Testis (tissue), 2 donors: ENCODE measurements at regions not wholly inside any gene's neighbourhood (a gene's known extent, or its start where the extent isn't known, plus 50 kb on each side); places are given as distances from the start of the nearest gene placed in this dataset.

Experiments used
- DNase-seq: peaks from one replicate; pipeline ENCODE4 v3.0.0-alpha.2; 2019
- H3K27ac ChIP-seq, 2 donors: fragments of 200-600 bp; sonication (generic); one replicate each; pipeline ENCODE4 v1.5.1; 2019
- H3K27me3 ChIP-seq: fragments of 200-600 bp; sonication (generic); one replicate; pipeline ENCODE4 v1.5.1; 2019
- H3K36me3 ChIP-seq: fragments of 200-600 bp; sonication (generic); one replicate; pipeline ENCODE4 v1.5.1; 2017; ENCODE audit warnings: low read depth; ENCODE audit errors: missing control alignments
- H3K4me1 ChIP-seq: fragments of 200-600 bp; sonication (generic); one replicate; pipeline ENCODE4 v1.5.1; 2019
- H3K4me3 ChIP-seq, 2 donors: fragments of 200-600 bp; sonication (generic); one replicate each; pipeline ENCODE4 v1.5.1; 2017 to 2019
- H3K9me3 ChIP-seq: fragments of 200-600 bp; sonication (generic); one replicate; pipeline ENCODE4 v1.5.1; 2017
- CTCF ChIP-seq, 3 experiments: fragments of 450-650 bp in 2 of 3; fragments of 200-600 bp in 1 of 3; sonication (generic) in 1 of 3; IDR thresholded peaks; one replicate each; pipeline ENCODE4 v1.5.1; 2016 to 2019; ENCODE audit warnings: antibody characterized with exemption in 3 of 3, mild to moderate bottlenecking in 2 of 3, moderate library complexity in 1 of 3
- POLR2A ChIP-seq: fragments of 450-650 bp; IDR thresholded peaks from one replicate; pipeline ENCODE4 v1.6.1; 2017; ENCODE audit warnings: antibody characterized with exemption, mild to moderate bottlenecking, moderate library complexity
- WGBS, 2 donors: methylation state at CpG; one replicate each; pipeline ENCODE4 v1.1.5; 2018; 5-methylcytosine and 5-hydroxymethylcytosine counted together
- intact Hi-C: fragments of 100-400 bp; cut with DNase I; formaldehyde crosslinking; loops from one replicate; pipeline ENCODE4 v1.15.1; 2023; ENCODE audit warnings: low total_unique reads

- Histone ChIP-seq H3K36me3 (no peaks in the 10 kb centered on the region), H3K27me3 (no peaks in the 10 kb centered on the region), H3K4me1 (no peaks in the 10 kb centered on the region), H3K4me3 (no peak overlapping the region), H3K27ac (no peak overlapping the region), H3K9me3 (no peaks in the 10 kb centered on the region)
- intact Hi-C loops = no loop called here
- TF ChIP-seq POLR2A (no peak), CTCF (IDR thresholded peaks at IDR 0.05) (no peak)
- DNase-seq = no peak
These were observed 324.6 kb downstream of the SPATA17 start for GRCh38 chr1:217955723-217956122.

GRCh38 chr1:217965156-217965786 is 319.8 kb upstream of the RRP15 start:
- H3K27me3 ChIP-seq = no peaks in the 10 kb centered on the region
- TF ChIP-seq POLR2A = no peak
- TF ChIP-seq CTCF (IDR thresholded peaks at IDR 0.05) = no peak
- H3K27ac ChIP-seq = no peak overlapping the region
- no peaks in the 10 kb centered on the region for H3K36me3 ChIP-seq
- DNase-seq = no peak
- no peaks in the 10 kb centered on the region for H3K9me3 ChIP-seq
- intact Hi-C loops = no loop called here
- WGBS, 2 donors = 52 to 69% methylated on average over 4 to 8 of the region's 8 CpGs
- H3K4me1 ChIP-seq = no peaks in the 10 kb centered on the region
- H3K4me3 ChIP-seq = no peak overlapping the region

GRCh38 chr1:217968085-217968484 is 317.0 kb upstream of the RRP15 start:
- DNase-seq = no peak
- H3K4me1 ChIP-seq = no peaks in the 10 kb centered on the region
- H3K27me3 ChIP-seq = no peaks in the 10 kb centered on the region
- no peak for TF ChIP-seq POLR2A
- TF ChIP-seq CTCF (IDR thresholded peaks at IDR 0.05) = no peak
- no peaks in the 10 kb centered on the region for H3K9me3 ChIP-seq
- no peaks in the 10 kb centered on the region for H3K36me3 ChIP-seq
- no peak overlapping the region for H3K27ac ChIP-seq
- WGBS, 2 donors = 87 to 92% methylated on average over 4 to 7 of the region's 7 CpGs
- no peak overlapping the region for H3K4me3 ChIP-seq
- intact Hi-C loops = no loop called here

GRCh38 chr1:217969428-217969827 is 315.7 kb upstream of the RRP15 start:
- intact Hi-C loops = no loop called here
- H3K36me3 ChIP-seq = no peaks in the 10 kb centered on the region
- no peak overlapping the region for H3K4me3 ChIP-seq
- no peaks in the 10 kb centered on the region for H3K4me1 ChIP-seq
- no peaks in the 10 kb centered on the region for H3K27me3 ChIP-seq
- WGBS, 2 donors = 74 to 78% methylated on average over 5 to 8 of the region's 8 CpGs
- H3K9me3 ChIP-seq = no peaks in the 10 kb centered on the region
- no peak for DNase-seq
- H3K27ac ChIP-seq = no peak overlapping the region
- TF ChIP-seq POLR2A (no peak), CTCF (IDR thresholded peaks at IDR 0.05) (no peak)

- no peak overlapping the region for H3K4me3 ChIP-seq
- H3K4me1 ChIP-seq = no peaks in the 10 kb centered on the region
- TF ChIP-seq POLR2A = no peak
- TF ChIP-seq CTCF (IDR thresholded peaks at IDR 0.05) = no peak
- H3K27ac ChIP-seq = no peak overlapping the region
- H3K9me3 ChIP-seq = no peaks in the 10 kb centered on the region
- H3K27me3 ChIP-seq = no peaks in the 10 kb centered on the region
- DNase-seq = no peak
- intact Hi-C loops = no loop called here
- no peaks in the 10 kb centered on the region for H3K36me3 ChIP-seq
These were observed 307.1 kb upstream of the RRP15 start for GRCh38 chr1:217977943-217978342.
